ENCODE measurements at regions not wholly inside any gene's neighbourhood (a gene's known extent, or its start where the extent isn't known, plus 50 kb on each side); places are given as distances from the start of the nearest gene placed in this dataset.

- TF ChIP-seq CTCF (IDR thresholded peaks at IDR 0.05 in 4 of 5, conservative IDR thresholded peaks at IDR 0.05 in 1 of 5) (no peak), POLR2A (IDR thresholded peaks at IDR 0.05) (no peak)
Observed at GRCh38 chr5:56686337-56687195, 128.8 kb upstream of the MAP3K1 start.

All from gastrocnemius medialis (tissue), 4 donors.